TTC549 (cell line): ENCODE measurements at regions not wholly inside any gene's neighbourhood (a gene's known extent, or its start where the extent isn't known, plus 50 kb on each side); places are given as distances from the start of the nearest gene placed in this dataset.
"Not testable (repeated sequence)": the region's sequence is repeated elsewhere in the genome, so short reads cannot be mapped to it uniquely, and the experiment has no call there.

Source experiments
- FAIRE-seq: peaks from 2 replicates; lab custom pipeline; 2012; peaks lifted over from hg19 to GRCh38; lab: Jason Lieb, UNC

- no peak for FAIRE-seq
These were observed 1310.8 kb upstream of the SLC39A10 start for GRCh38 chr2:194346193-194346592.

- no peak for FAIRE-seq
These were observed 1311.7 kb upstream of the SLC39A10 start for GRCh38 chr2:194345347-194345746.

GRCh38 chr2:194343167-194343566 lies 1313.9 kb upstream of the SLC39A10 start:
- no peak for FAIRE-seq

- no peak for FAIRE-seq
These were observed 1324.1 kb upstream of the SLC39A10 start for GRCh38 chr2:194332799-194333490.

- FAIRE-seq = no peak
These were observed 1328.6 kb upstream of the SLC39A10 start for GRCh38 chr2:194328456-194328855.

GRCh38 chr2:194327196-194327888 lies 1329.7 kb upstream of the SLC39A10 start:
- FAIRE-seq = no peak

- no peak for FAIRE-seq
These were observed 1333.3 kb upstream of the SLC39A10 start for GRCh38 chr2:194323740-194324139.

GRCh38 chr2:194320520-194320919 lies 1336.5 kb upstream of the SLC39A10 start:
- no peak for FAIRE-seq

- FAIRE-seq = no peak
These were observed 1337.6 kb upstream of the SLC39A10 start for GRCh38 chr2:194319222-194319992.

- no peak for FAIRE-seq
These were observed 1343.0 kb upstream of the SLC39A10 start for GRCh38 chr2:194314042-194314441.

GRCh38 chr2:194304191-194304590 lies 1352.8 kb upstream of the SLC39A10 start:
- FAIRE-seq = no peak

GRCh38 chr2:194301946-194302345 lies 1355.1 kb upstream of the SLC39A10 start:
- FAIRE-seq = no peak

GRCh38 chr2:194294156-194294555 lies 1362.9 kb upstream of the SLC39A10 start:
- FAIRE-seq = no peak

GRCh38 chr2:194291104-194291503 lies 1365.9 kb upstream of the SLC39A10 start:
- no peak for FAIRE-seq

GRCh38 chr2:194289712-194290346 lies 1367.2 kb upstream of the SLC39A10 start:
- FAIRE-seq = no peak

- not testable (repeated sequence) for FAIRE-seq
These were observed 1380.4 kb upstream of the SLC39A10 start for GRCh38 chr2:194276667-194277066.

- FAIRE-seq = no peak
These were observed 1385.6 kb upstream of the SLC39A10 start for GRCh38 chr2:194271293-194271961.

GRCh38 chr2:194270648-194271047 lies 1386.4 kb upstream of the SLC39A10 start:
- no peak for FAIRE-seq

GRCh38 chr2:194264586-194264985 lies 1392.4 kb upstream of the SLC39A10 start:
- FAIRE-seq = no peak

GRCh38 chr2:194260185-194260584 lies 1396.8 kb upstream of the SLC39A10 start:
- FAIRE-seq = no peak

- no peak for FAIRE-seq
These were observed 1399.9 kb upstream of the SLC39A10 start for GRCh38 chr2:194257095-194257494.
